GM12892 (cell line): ENCODE measurements at regions not wholly inside any gene's neighbourhood (a gene's known extent, or its start where the extent isn't known, plus 50 kb on each side); places are given as distances from the start of the nearest gene placed in this dataset.

ENCODE experiments used
- POLR2A ChIP-seq: IDR thresholded peaks from 2 replicates; pipeline ENCODE4 v1.6.1; 2011; ENCODE audit warnings: low read depth, low read length, control low read depth
- POLR2AphosphoS5 ChIP-seq: IDR thresholded peaks from 2 replicates; pipeline ENCODE4 v1.6.1; 2011; ENCODE audit warnings: low read depth, low read length, control low read depth
- TAF1 ChIP-seq: IDR thresholded peaks from 2 replicates; pipeline ENCODE4 v1.6.1; 2011; ENCODE audit warnings: low read depth, mild to moderate bottlenecking, control low read depth, low read length, borderline replicate concordance

DNA sequence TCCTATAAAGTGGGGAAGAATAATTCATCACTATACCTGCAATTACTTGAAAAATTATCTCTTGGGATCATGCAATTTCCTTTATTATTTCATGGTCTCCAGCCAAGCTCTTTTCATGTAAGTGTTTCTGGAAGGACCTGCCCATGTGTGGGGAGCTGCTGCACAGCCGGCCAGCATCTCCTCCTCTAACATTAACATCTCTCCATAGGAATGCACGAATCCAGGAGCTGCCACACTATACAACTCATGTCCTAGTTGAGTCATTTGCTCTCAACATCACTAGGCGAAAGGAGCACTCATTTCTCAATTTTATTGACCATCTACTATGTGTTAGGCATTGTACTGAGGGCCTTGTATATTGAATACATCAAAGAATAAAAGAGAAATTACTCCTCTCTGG lies 144.3 kb upstream of the ERBB4 start:
- TF ChIP-seq POLR2AphosphoS5 (no peak), POLR2A (no peak), TAF1 (no peak)
